ENCODE measurements at regions not wholly inside any gene's neighbourhood (a gene's known extent, or its start where the extent isn't known, plus 50 kb on each side); places are given as distances from the start of the nearest gene placed in this dataset.

DNA sequence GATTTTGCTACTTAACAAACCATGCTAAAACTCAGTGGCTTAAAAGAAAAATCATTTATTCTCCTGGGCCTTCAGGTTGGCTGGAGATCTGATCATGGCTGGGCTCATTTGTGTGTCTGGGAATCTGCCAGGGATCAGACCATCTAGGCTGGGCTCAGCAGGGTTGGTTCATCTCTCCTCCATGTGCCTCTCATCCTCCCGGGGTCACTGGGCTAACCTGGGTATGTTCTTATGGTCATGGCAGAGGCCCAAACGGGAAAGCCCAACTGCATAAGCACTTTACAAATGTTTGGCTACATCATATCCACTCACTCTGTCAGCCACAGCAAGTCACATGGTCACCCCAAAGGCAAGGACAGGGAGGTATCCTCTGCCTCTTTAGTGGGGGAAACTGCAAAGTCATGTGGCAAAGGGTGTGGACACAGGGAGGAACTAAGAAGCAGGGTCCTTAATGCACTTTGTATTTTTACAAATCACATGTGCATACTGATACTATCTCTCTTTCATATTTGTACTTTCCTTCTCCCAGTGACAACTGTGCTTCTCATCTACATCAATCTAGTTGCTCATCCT, 231.4 kb downstream of the BUB3 start:
- TF ChIP-seq, protein P1, sequence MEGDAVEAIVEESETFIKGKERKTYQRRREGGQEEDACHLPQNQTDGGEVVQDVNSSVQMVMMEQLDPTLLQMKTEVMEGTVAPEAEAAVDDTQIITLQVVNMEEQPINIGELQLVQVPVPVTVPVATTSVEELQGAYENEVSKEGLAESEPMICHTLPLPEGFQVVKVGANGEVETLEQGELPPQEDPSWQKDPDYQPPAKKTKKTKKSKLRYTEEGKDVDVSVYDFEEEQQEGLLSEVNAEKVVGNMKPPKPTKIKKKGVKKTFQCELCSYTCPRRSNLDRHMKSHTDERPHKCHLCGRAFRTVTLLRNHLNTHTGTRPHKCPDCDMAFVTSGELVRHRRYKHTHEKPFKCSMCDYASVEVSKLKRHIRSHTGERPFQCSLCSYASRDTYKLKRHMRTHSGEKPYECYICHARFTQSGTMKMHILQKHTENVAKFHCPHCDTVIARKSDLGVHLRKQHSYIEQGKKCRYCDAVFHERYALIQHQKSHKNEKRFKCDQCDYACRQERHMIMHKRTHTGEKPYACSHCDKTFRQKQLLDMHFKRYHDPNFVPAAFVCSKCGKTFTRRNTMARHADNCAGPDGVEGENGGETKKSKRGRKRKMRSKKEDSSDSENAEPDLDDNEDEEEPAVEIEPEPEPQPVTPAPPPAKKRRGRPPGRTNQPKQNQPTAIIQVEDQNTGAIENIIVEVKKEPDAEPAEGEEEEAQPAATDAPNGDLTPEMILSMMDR (IDR thresholded peaks at IDR 0.05), result no peak
- TF ChIP-seq EZH2 (IDR thresholded peaks at IDR 0.05), result no peak
- no peak for TF ChIP-seq EZH2phosphoT487 (IDR thresholded peaks at IDR 0.05)

All from neural progenitor cell (in vitro differentiated cells).